PC-3 (cell line): ENCODE measurements at regions not wholly inside any gene's neighbourhood (a gene's known extent, or its start where the extent isn't known, plus 50 kb on each side); places are given as distances from the start of the nearest gene placed in this dataset.

Experiments used
- ATAC-seq: fragments of 200-7000 bp; cut with Tn5 transposase; 2 replicates; pipeline ENCODE4 v1.9.1; 2020; ENCODE audit warnings: mild to moderate bottlenecking, moderate library complexity
- BruUV-seq: library from RNA; stranded (reverse); fragments of 400-500 nt; replicated peaks from 2 replicates; lab custom pipeline; 2021; lab: Mats Ljungman, UMichigan
- CTCF ChIA-PET: fragments of 300-600 bp; sonication (Branson Sonifier 250); formaldehyde crosslinking; loops from one replicate; lab custom pipeline; 2022; ENCODE audit warnings: antibody characterized with exemption; lab: Charles Lee
- POLR2A ChIA-PET: fragments of 300-600 bp; sonication (Branson Sonifier 250); formaldehyde crosslinking; loops from one replicate; lab custom pipeline; 2022; ENCODE audit warnings: antibody characterized with exemption; ENCODE audit not compliant: unreplicated experiment; lab: Charles Lee
- DNase-seq: peaks from one replicate; pipeline ENCODE4 v3.0.0-alpha.2; 2015
- H2AFZ ChIP-seq: fragments of 300-600 bp; sonication (generic); 2 replicates; pipeline ENCODE4 v1.6.0; 2016; ENCODE audit warnings: antibody characterized with exemption, low read length
- H3F3A ChIP-seq: fragments of 300-600 bp; sonication (generic); one replicate; pipeline ENCODE4 v1.6.0; 2017; ENCODE audit warnings: antibody characterized with exemption, low read length, control low read depth, mild to moderate bottlenecking; ENCODE audit not compliant: unreplicated experiment
- H3K27ac ChIP-seq: fragments of 300-600 bp; sonication (generic); 2 replicates; pipeline ENCODE4 v1.5.1; 2016; ENCODE audit warnings: mild to moderate bottlenecking, low read length
- H3K27me3 ChIP-seq: fragments of 300-600 bp; sonication (generic); 2 replicates; pipeline ENCODE4 v1.6.1; 2016; ENCODE audit warnings: low read length, mixed read lengths
- H3K36me3 ChIP-seq: fragments of 300-600 bp; sonication (generic); 2 replicates; pipeline ENCODE4 v1.6.1; 2016; ENCODE audit warnings: low read depth, mixed run types, low read length, mixed read lengths
- H3K4me1 ChIP-seq: fragments of 300-600 bp; sonication (generic); 2 replicates; pipeline ENCODE4 v1.5.1; 2016; ENCODE audit warnings: low read length; ENCODE audit not compliant: insufficient read depth
- H3K4me2 ChIP-seq: fragments of 300-600 bp; sonication (generic); 2 replicates; pipeline ENCODE4 v1.6.0; 2016; ENCODE audit warnings: low read length
- H3K4me3 ChIP-seq: fragments of 300-600 bp; sonication (generic); 2 replicates; pipeline ENCODE4 v1.5.1; 2016; ENCODE audit warnings: mild to moderate bottlenecking, low read length, mixed read lengths
- H3K79me2 ChIP-seq: fragments of 300-600 bp; sonication (generic); 2 replicates; pipeline ENCODE4 v1.6.1; 2017; ENCODE audit warnings: low read length, mixed read lengths
- H3K9ac ChIP-seq: fragments of 300-600 bp; sonication (generic); 2 replicates; pipeline ENCODE4 v1.6.0; 2016; ENCODE audit warnings: mild to moderate bottlenecking, low read length
- H3K9me2 ChIP-seq: fragments of 300-600 bp; sonication (generic); replicated peaks from 2 replicates; pipeline ENCODE4 v1.6.1; 2016; ENCODE audit warnings: mixed run types, low read length, mixed read lengths
- H3K9me3 ChIP-seq: fragments of 300-600 bp; sonication (generic); 2 replicates; pipeline ENCODE4 v1.6.1; 2016; ENCODE audit warnings: low read length, mixed read lengths
- H4K20me1 ChIP-seq: fragments of 300-600 bp; sonication (generic); 2 replicates; pipeline ENCODE4 v1.6.1; 2016; ENCODE audit warnings: low read length, mixed read lengths
- EZH2 ChIP-seq: fragments of 300-600 bp; sonication (generic); IDR thresholded peaks from one replicate; pipeline ENCODE4 v1.6.1; 2017; ENCODE audit warnings: antibody characterized with exemption, mild to moderate bottlenecking, low read length; ENCODE audit not compliant: unreplicated experiment
- EZH2phosphoT487 ChIP-seq: fragments of 300-600 bp; sonication (generic); IDR thresholded peaks from 2 replicates; pipeline ENCODE4 v1.6.1; 2018; ENCODE audit warnings: mild to moderate bottlenecking, antibody characterized with exemption, low read length, borderline replicate concordance
- intact Hi-C: fragments of 100-400 bp; cut with micrococcal nuclease; formaldehyde crosslinking; loops from 2 replicates; pipeline ENCODE4 v1.9.0; 2023
- TF ChIP-seq, protein P1 (sequence below): fragments of 300-600 bp; sonication (generic); conservative IDR thresholded peaks from 2 replicates; pipeline ENCODE4 v1.5.1; 2017; ENCODE audit warnings: antibody characterized with exemption, low read depth, mild to moderate bottlenecking, low read length

- no peak overlapping the region for H3K4me2 ChIP-seq
- H3K27me3 ChIP-seq = no peaks in the 10 kb centered on the region
- intact Hi-C loops = no loop called here
- no peaks in the 10 kb centered on the region for H3K4me1 ChIP-seq
- no peaks in the 10 kb centered on the region for H3K36me3 ChIP-seq
- H3K27ac ChIP-seq = no peak overlapping the region
- DNase-seq = no peak
- TF ChIP-seq EZH2 (no peak), EZH2phosphoT487 (no peak)
- TF ChIP-seq, protein P1, sequence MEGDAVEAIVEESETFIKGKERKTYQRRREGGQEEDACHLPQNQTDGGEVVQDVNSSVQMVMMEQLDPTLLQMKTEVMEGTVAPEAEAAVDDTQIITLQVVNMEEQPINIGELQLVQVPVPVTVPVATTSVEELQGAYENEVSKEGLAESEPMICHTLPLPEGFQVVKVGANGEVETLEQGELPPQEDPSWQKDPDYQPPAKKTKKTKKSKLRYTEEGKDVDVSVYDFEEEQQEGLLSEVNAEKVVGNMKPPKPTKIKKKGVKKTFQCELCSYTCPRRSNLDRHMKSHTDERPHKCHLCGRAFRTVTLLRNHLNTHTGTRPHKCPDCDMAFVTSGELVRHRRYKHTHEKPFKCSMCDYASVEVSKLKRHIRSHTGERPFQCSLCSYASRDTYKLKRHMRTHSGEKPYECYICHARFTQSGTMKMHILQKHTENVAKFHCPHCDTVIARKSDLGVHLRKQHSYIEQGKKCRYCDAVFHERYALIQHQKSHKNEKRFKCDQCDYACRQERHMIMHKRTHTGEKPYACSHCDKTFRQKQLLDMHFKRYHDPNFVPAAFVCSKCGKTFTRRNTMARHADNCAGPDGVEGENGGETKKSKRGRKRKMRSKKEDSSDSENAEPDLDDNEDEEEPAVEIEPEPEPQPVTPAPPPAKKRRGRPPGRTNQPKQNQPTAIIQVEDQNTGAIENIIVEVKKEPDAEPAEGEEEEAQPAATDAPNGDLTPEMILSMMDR = no peak
- no TSS peak for BruUV-seq
- H4K20me1 ChIP-seq = no peaks in the 10 kb centered on the region
- H3K4me3 ChIP-seq = no peak overlapping the region
- H3K9ac ChIP-seq = no peak overlapping the region
- H3F3A ChIP-seq = no peaks in the 10 kb centered on the region
- ChIA-PET POLR2A (no interaction called here), CTCF (no interaction called here)
- H3K79me2 ChIP-seq = no peaks in the 10 kb centered on the region
- H3K9me2 ChIP-seq = no peaks in the 10 kb centered on the region
- ATAC-seq = no peak
- H3K9me3 ChIP-seq = no peaks in the 10 kb centered on the region
- H2AFZ ChIP-seq = no peak overlapping the region
Observed at GRCh38 chr2:44051593-44052347, 56.0 kb upstream of the LRPPRC start.

DNA sequence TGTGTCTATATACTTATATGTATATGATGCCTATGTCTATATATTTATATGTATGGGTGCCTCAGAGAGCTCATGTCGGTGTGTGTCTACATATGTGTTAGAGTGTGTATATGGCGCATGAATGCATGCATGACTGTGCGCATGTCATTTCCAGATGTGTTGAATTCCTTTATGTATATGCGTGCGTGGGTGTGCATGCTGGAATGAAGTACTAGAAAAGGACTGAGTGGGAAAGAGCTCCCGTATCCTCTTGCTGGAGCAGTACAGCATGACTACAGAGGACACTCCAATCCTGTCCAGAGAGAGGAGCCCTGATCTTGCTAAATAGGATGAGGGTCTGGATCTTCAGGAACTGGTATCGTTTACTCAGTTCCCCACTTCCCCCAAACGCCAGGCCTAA is 56.8 kb upstream of the LRPPRC start:
- TF ChIP-seq EZH2 = no peak
- TF ChIP-seq EZH2phosphoT487 = no peak
- TF ChIP-seq, protein P1 = no peak
- Histone ChIP-seq H3K27me3 (no peaks in the 10 kb centered on the region), H3K4me1 (no peaks in the 10 kb centered on the region), H3K9me2 (no peaks in the 10 kb centered on the region), H3K36me3 (no peaks in the 10 kb centered on the region), H3K4me2 (no peak overlapping the region), H3K9ac (no peak overlapping the region), H3K9me3 (no peaks in the 10 kb centered on the region), H3K4me3 (no peak overlapping the region), H2AFZ (no peak overlapping the region), H3F3A (no peaks in the 10 kb centered on the region), H3K27ac (no peak overlapping the region), H3K79me2 (no peaks in the 10 kb centered on the region), H4K20me1 (no peaks in the 10 kb centered on the region)
- no TSS peak for BruUV-seq
- POLR2A ChIA-PET = interaction anchor here (0.6 kb wide), 1 partner anchor 19 kb away, joined by 3 read pairs; no protein-coding TSS in a partner anchor
- CTCF ChIA-PET = no interaction called here
- DNase-seq (no peak), ATAC-seq (no peak)
- intact Hi-C loops = no loop called here

DNA sequence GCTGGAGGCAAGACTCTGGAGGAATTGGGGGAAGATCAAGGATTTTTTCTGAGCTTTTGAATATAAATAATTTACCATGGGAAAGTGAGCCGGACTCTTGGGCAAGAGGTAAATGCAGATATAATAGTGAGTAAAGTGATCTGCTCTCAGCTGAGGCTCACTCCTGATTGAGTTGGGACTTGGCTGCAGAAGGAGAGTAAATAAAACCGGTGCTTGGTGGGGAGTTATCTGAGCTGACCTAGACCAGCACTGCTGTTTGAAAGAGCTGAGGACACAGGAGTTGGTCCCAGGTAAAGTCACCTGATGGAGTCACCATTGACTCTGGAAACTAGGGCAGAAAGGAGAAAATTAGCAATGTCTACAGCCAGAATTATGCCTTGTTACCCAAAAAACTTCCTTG is 57.3 kb upstream of the LRPPRC start:
- no TSS peak for BruUV-seq

More for the DNA sequence above, 57.3 kb upstream of the LRPPRC start:
- H2AFZ ChIP-seq = no peak overlapping the region
- H3K27me3 ChIP-seq = no peaks in the 10 kb centered on the region
- no peaks in the 10 kb centered on the region for H3K9me3 ChIP-seq
- ATAC-seq (no peak), DNase-seq (no peak)
- no peak overlapping the region for H3K27ac ChIP-seq
- TF ChIP-seq, protein P1 = no peak
- TF ChIP-seq EZH2 (no peak), EZH2phosphoT487 (no peak)
- H3K79me2 ChIP-seq = no peaks in the 10 kb centered on the region
- intact Hi-C loops = no loop called here
- H3K9me2 ChIP-seq = no peaks in the 10 kb centered on the region
- no peak overlapping the region for H3K4me3 ChIP-seq
- CTCF ChIA-PET = no interaction called here
- H3K9ac ChIP-seq = no peak overlapping the region
- H3K4me1 ChIP-seq = no peaks in the 10 kb centered on the region
- H3K4me2 ChIP-seq = no peak overlapping the region
- POLR2A ChIA-PET = interaction anchor here (0.6 kb wide), 1 partner anchor 19 kb away, joined by 3 read pairs; no protein-coding TSS in a partner anchor
- H3F3A ChIP-seq = no peaks in the 10 kb centered on the region
- no peaks in the 10 kb centered on the region for H3K36me3 ChIP-seq
- no peaks in the 10 kb centered on the region for H4K20me1 ChIP-seq
